ENCODE measurements at regions not wholly inside any gene's neighbourhood (a gene's known extent, or its start where the extent isn't known, plus 50 kb on each side); places are given as distances from the start of the nearest gene placed in this dataset.

GRCh38 chr15:69895202-69895601, 202.5 kb downstream of the TLE3 start:
- CTCF ChIA-PET = no interaction called here

More at GRCh38 chr15:69895202-69895601, 202.5 kb downstream of the TLE3 start:
- no peak overlapping the region for H2BK5ac ChIP-seq (ENCODE audit: low read depth, low read length, poor library complexity, severe bottlenecking)
- ATAC-seq (ENCODE audit: low read depth) (no peak), DNase-seq (no peak)
- TF ChIP-seq FOS (IDR thresholded peaks at IDR 0.05; ENCODE audit: low read depth, low read length) (no peak), CEBPB (IDR thresholded peaks at IDR 0.05; ENCODE audit: low read depth, low read length) (no peak), POLR2A (IDR thresholded peaks at IDR 0.05; ENCODE audit: low read depth, low read length) (no peak), MXI1 (IDR thresholded peaks at IDR 0.05; ENCODE audit: borderline replicate concordance, low read depth, low read length) (no peak), CTCF (conservative IDR thresholded peaks at IDR 0.05; ENCODE audit: low read depth, low read length) (no peak), BHLHE40 (IDR thresholded peaks at IDR 0.05; ENCODE audit: low read depth, low read length) (no peak), SMC3 (IDR thresholded peaks at IDR 0.05; ENCODE audit: low read depth, low read length) (no peak), ELK1 (IDR thresholded peaks at IDR 0.05; ENCODE audit: borderline replicate concordance, low read depth, low read length) (no peak), MAFK (IDR thresholded peaks at IDR 0.05; ENCODE audit: low read depth, low read length) (no peak), RAD21 (IDR thresholded peaks at IDR 0.05; ENCODE audit: low read length) (no peak), NFE2L2 (IDR thresholded peaks at IDR 0.05; ENCODE audit: low read depth, low read length) (no peak), RFX5 (IDR thresholded peaks at IDR 0.05; ENCODE audit: low read depth, low read length) (no peak)
- no TSS peak for BruUV-seq (replicated peaks)
- WGBS, 2 experiments (ENCODE audit: extremely low coverage in 2 of 2, insufficient read length in 1 of 2) = 35% methylated on average over 2 of the region's 2 CpGs; no CpG with 5 or more reads in 1 of the 2 experiments
- H3K27ac ChIP-seq (ENCODE audit: insufficient read depth, low read length) = no peak overlapping the region
- H3K18ac ChIP-seq (ENCODE audit: low read depth, low read length) = no peak overlapping the region
- intact Hi-C loops (cut with micrococcal nuclease) = no loop called here
- no peak overlapping the region for H3K4me2 ChIP-seq (ENCODE audit: low read depth, low read length)
- H3K9me1 ChIP-seq (ENCODE audit: insufficient read depth, low read length) = no peaks in the 10 kb centered on the region
- no peak overlapping the region for H2BK15ac ChIP-seq (ENCODE audit: low read depth, low read length)
- H2AFZ ChIP-seq (replicated peaks; ENCODE audit: low read length, poor library complexity) = no peak overlapping the region
- H3K4me3 ChIP-seq (ENCODE audit: insufficient read depth, low read depth, low read length) = no peak overlapping the region
- in situ Hi-C loops (cut with MboI; ENCODE audit: low sequenced_read_pairs) = no loop called here
- H3K36me3 ChIP-seq (ENCODE audit: control insufficient read depth, insufficient read depth, low read length) = no peaks in the 10 kb centered on the region
- H4K8ac ChIP-seq (ENCODE audit: low read depth in 2 of 2, low read length in 2 of 2) = no peak overlapping the region
- H3K14ac ChIP-seq (replicated peaks; ENCODE audit: low read depth, low read length) = no peak overlapping the region
- dilution Hi-C loops (cut with HindIII; ENCODE audit: low sequenced_read_pairs, unreplicated experiment) = no loop called here
- H3K9ac ChIP-seq (ENCODE audit: low read depth, low read length) = no peak overlapping the region
- H3K9me3 ChIP-seq (ENCODE audit: control insufficient read depth, insufficient read depth, low read length) = peaks cover 2% of the 10 kb centered on the region; the same call in 1 of the 2 replicates
- no peak overlapping the region for H3K56ac ChIP-seq (ENCODE audit: extremely low read depth, insufficient read depth, low read length)
- no peak overlapping the region for H2AK9ac ChIP-seq (replicated peaks; ENCODE audit: low read depth, low read length, poor library complexity)
- no peak overlapping the region for H4K91ac ChIP-seq (ENCODE audit: insufficient read depth, low read depth, low read length)
- H3K79me1 ChIP-seq (ENCODE audit: low read depth in 1 of 2, low read length in 2 of 2) = no peaks in the 10 kb centered on the region
- POLR2A ChIA-PET (ENCODE audit: unreplicated experiment) = no interaction called here
- no peak overlapping the region for H2AK5ac ChIP-seq (ENCODE audit: low read depth, low read length)
- no peak overlapping the region for H2BK120ac ChIP-seq (ENCODE audit: low read depth, low read length)
- H3K27me3 ChIP-seq (ENCODE audit: control insufficient read depth, insufficient read depth, low read length) = peaks cover 46% of the 10 kb centered on the region
- H4K20me1 ChIP-seq (ENCODE audit: insufficient read depth, low read length) = no peaks in the 10 kb centered on the region
- no peak overlapping the region for H2BK20ac ChIP-seq (ENCODE audit: low read depth, low read length)
- H3K4me1 ChIP-seq (ENCODE audit: control insufficient read depth, insufficient read depth, low read length) = no peaks in the 10 kb centered on the region
- H3K4ac ChIP-seq (ENCODE audit: low read depth, low read length) = no peak overlapping the region
- H4K5ac ChIP-seq (ENCODE audit: low read depth, low read length) = no peak overlapping the region
- no peak overlapping the region for H3K23ac ChIP-seq (ENCODE audit: low read depth, low read length)
